HG03342 (cell line): ENCODE measurements at regions not wholly inside any gene's neighbourhood (a gene's known extent, or its start where the extent isn't known, plus 50 kb on each side); places are given as distances from the start of the nearest gene placed in this dataset.

Experiments used
- ATAC-seq: cut with Tn5 transposase; IDR thresholded peaks from one replicate; pipeline ENCODE4 v1.9.1; 2021; ENCODE audit warnings: mild to moderate bottlenecking, moderate library complexity; ENCODE audit not compliant: unreplicated experiment

DNA sequence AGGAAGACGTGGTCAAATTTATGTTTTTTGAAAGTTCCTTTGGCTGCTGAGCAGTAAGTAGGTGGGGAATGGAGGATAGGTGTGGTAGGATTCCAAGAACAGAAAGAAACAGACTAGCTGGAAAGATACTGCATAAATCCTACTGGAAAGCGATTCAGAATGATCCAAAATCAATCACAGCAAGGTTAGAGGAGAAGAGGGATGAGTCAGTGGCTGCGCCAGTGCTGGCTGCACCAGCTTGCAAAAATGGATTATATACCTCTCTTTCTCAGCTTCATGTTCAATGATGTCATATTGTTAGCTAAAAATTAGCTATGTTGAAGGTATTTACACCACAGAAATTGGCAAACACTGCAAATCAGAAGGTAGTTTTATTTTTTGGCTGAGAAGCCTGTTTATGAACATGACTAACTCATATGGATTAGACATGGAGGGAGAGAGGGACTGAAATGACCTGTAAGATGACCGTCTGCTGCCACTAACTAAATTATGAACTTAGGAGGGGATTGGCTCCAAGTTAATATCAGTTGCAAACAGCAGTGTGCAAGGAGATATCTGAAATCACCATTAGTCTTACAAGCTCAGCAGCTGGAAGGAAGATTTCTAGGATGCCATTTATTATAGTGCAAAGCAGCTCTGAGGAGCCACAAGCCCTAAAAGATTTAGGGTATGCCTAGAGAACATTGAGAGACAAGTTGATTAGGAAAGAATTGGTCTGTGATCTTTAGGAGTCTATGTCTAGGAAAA, 405.3 kb downstream of the MID1IP1 start:
- ATAC-seq, result no peak

DNA sequence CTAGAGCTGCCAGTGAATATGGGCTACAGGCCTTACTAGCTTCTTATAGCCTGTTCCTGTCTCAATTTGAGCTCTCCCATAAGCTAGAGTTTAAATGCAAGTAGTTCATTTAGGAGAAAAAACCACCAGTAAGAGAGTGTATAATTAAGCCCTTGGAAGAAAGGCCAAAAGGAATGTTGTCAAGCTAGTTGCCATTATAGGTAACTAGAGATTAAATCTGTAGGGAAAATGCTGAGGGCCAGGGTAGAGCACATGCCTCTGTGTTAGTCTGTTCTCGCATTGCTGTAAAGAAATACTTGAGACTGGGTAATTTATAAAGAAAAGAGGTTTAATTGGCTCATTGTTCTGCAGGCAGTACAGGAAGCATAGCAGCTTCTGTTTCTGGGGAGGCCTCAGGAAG, 410.2 kb downstream of the MID1IP1 start:
- ATAC-seq, result no peak

DNA sequence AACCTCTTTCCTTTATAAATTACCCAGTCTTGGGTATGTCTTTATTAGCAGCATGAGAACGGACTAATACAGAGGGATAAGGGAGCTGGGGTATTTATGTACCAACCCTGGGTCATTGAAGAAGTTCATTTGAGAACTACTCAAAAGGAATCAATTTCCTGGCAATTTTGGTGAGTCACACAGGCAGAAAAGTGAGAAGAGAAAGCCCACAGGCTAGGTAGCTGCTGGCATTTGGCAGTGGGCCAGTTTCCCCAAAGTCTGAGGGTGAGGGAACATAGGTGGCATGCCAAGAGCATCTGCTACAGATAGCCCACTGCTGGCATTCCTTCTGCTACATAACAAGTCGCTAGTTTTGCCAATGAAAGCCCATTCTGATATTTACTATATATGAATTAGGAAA, 411.2 kb downstream of the MID1IP1 start:
- no peak for ATAC-seq

DNA sequence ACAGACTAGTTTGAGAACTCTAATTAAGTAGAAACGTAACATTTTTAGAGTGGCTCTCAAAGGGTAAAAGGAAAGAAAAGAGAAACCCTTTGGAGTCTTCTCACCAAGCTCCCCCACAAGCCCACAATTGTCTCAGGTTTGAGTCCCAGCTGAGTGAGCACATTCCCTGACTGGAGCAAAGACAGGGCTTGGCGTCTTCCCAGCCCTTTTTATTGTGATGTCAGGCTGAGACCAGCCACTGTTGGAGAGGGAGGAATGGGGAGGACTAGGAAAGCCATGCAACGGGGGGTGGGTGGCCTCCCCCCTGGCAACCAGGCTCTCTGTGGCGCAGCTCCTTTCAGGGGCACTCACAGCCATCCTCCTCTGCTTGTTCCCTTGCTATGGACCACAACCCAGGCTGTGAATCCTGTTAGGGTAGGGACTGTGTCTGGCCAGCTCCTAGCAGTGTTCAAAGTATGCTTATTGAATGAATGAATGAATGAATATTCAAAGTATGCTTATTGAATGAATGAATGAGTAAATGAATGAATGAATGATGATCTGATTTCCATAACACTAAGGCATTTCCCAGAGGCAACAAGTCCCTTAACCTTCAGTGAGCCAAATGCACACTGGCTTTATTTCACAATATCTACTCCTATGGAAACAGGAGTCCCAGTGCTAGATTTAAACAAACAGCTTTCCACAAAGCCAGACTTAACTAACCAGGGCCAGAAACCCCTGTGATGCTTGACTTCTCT, 413.3 kb downstream of the MID1IP1 start:
- no peak for ATAC-seq

DNA sequence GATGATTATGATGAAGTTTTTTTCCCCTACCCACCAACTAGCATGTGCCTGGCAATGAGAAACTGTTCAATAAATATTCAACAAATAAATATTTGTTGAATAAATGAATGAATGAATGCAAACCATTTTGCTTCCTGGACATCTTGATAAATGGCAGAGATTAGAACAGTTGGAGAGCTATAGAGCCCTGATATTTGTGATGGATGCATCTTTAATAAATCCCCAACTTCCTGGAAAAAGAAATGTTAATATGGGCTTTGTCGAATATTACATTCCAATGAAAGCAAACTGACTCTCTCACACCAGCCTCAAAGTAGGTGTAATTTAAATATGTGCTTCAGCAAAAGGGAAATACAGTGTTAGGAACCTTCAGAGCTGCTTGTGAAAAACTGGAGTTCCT, 419.7 kb downstream of the MID1IP1 start:
- no peak for ATAC-seq

DNA sequence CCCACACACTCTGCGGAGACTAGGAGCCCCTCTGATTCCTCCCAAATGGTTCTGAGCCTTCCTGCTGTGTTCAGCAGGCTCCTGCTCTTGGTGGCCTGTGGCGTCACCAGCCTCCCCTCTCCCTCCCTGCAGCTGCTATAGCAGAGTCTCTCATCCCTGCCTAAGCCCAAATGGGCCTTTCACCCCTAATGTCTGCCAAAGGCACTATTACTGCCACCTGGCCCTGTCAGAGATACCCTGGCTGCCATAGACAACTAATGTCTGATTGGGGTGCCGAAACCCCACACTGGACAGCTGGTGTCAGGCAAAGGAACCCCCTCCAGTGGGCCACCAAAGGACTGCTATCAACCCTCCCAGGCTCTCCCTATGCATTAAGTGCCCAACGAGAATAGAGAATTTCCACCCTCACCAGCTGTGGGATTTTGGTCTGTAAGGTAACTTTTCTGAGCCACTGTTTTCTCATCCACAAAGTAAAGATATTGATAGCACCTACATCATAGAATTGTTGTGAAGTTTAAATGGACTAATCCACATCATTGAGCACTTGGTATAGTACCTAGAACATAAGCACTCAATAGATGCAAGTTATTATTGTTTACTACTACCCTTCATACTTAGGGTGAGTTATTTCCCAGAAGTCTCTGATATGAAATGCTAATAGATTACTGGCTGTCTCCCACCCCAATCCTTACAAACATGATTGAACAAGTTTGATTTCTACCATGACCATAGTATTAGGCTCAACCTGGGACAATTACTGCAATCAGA, 421.3 kb downstream of the MID1IP1 start:
- no peak for ATAC-seq

DNA sequence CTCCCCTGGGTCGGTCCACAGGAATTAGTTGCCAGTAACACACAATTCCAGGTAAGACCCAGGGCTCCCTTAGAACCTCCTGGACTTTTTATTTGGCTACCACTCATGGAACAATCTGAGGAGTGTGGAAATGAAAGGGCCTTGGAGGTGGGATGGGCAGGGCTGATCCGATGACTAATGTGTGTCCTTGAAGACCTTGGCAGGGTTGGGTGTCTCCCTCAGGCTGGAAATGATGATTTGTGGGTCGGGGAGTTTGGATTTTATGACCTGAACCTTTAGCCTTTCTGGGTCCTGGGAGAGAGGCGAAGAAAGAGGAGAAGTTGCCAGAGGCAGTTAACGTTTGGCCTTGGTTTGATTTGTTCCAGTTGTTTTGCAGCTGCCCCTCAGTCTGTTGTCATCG, 425.0 kb downstream of the MID1IP1 start:
- ATAC-seq, result no peak

DNA sequence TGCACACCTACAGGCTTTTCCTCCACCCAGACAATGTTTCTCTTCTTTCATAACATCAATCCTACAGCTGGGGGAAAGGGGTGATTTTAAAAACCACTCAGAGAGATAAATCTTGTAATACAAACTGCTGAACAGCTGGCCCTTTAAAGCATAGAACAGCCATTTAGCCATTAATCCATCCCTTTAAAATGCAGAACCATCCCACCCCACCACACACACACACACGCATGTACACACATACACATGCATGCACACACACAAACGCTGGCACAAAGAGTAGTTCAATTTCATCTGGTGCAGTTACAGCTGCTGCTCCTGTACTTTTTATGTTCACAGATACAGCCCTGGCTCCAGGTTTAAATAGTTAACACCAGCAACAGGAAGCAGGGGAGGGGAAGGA, 426.1 kb downstream of the MID1IP1 start:
- ATAC-seq, result no peak

DNA sequence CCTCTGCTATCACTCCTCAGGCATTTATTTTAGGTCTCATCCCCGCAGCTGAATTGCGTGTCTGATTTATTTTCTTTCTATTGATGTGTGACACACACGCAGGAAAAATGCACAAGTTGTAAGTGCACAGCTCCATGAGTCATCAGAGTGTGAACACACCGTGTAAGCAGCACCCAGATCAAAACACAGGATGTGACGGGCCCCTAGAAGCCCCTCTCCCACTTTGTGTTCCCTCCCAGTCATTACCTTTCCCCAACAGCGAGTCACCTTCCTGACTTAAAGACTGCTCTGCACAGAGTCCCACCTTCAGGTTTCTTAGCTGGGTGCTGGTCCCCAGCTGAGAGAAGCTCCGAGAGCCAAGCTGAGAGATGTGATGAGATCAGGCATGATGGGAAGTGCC, 436.7 kb downstream of the MID1IP1 start:
- no peak for ATAC-seq

DNA sequence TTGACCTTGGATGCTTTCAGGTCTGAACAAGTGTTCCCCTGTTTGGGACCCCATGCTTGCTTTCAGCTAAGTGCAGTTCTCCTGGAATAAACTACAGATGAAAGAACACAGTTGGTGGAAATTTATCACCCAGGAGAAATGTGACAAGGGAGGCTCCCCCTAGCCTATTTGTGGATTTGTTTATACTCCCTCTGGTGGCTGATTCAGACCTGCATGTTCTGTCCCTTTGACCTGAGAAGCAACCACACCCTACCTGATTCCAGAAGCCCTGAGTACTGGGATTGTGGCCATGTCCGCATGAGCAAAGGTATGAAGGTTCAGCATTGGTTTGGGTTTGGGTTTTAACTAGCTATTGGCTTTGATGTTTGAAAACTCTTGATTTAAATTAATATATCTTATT, 440.9 kb downstream of the MID1IP1 start:
- no peak for ATAC-seq

DNA sequence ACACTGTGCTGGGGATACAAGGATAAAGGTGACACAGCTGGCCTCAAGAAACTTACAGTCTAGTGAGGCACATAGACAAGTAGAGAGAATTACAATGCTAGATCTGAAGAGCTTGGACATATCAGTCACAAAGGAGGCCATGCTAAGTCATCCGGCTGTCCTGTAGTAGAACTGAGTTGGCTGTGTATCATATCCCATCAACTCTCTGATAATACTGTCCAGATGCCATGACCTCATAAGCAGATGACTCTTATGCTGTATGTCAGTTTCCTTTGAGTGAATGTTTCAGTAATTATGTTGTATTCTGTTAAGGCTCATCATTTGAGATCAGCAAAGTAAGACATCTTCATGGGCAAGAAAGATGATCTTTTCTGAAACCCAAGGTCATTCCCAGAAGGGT, 442.9 kb downstream of the MID1IP1 start:
- ATAC-seq, result no peak

DNA sequence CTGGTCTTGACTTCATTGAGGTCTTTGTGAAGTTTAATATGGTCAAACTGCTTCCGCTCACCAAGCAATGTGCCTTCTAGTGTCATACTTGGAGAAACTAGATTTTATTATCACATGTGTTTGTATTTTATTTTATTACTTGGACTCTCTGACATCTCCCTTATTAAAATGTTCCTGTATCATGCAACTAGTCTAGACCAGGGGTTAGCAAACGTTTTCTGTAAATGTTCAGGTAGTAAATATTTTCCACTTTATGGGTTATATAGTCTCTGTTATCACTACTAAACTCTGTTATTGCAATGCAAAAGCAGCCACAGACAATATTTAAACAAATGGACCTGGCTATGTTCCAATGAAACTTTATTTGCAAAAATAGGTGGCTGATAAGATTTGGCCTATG, 443.8 kb downstream of the MID1IP1 start:
- ATAC-seq, result no peak

DNA sequence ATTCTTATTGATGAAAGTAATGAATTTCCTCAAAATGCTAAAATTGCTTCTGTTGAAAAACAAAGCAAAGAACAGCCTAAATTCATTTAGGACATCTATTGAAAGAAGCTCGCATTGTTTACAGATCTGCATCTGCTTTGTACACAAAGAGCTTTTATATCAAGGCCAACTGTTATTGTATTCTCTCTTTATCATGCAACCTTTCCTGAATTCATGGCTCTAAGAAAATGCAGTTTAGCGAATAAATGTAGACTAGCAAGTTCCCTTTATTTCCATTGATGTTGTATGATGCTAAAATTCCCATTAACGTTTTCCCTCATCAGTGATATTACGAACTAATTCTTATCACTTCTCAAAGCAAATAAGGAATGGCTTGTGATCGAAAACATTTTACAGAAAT, 446.3 kb downstream of the MID1IP1 start:
- no peak for ATAC-seq

DNA sequence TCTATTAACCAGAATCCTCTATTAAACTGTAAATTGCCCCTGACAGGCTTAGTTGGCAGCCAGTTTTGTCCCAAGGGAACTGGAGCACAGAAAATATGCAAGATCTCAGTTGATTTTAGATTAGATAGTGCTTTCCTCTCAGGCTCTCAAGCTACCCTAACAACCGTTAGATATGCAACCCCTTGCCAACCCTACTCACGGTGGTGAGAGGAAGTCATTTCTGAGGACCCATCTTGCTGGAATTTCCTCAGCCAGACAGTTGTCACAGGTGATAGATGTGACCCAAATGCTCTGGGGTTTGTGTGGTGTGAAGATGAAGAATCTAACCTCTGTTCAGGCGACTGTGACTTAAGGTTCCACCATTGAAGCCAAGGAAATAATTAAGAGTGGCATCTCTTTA, 447.1 kb downstream of the MID1IP1 start:
- ATAC-seq, result no peak

DNA sequence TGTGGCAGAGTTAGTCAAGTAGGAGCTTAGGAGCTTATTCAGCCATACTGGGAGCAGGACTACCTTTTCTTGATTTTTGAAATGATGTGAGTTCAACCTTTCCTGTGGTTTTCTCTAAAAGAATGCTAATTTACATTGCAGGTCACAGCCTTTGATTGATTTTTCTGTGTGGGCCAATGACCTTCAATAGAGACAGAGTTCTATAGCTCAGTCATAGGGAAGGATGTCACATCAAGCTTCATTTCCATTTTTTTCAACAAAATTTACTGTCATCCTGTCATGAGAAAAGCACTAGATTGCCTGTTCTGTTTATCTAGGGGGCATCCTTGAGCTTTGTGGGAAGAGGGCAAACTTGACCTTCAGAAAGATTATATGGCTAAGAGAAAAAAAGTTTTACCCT, 448.7 kb downstream of the MID1IP1 start:
- no peak for ATAC-seq

DNA sequence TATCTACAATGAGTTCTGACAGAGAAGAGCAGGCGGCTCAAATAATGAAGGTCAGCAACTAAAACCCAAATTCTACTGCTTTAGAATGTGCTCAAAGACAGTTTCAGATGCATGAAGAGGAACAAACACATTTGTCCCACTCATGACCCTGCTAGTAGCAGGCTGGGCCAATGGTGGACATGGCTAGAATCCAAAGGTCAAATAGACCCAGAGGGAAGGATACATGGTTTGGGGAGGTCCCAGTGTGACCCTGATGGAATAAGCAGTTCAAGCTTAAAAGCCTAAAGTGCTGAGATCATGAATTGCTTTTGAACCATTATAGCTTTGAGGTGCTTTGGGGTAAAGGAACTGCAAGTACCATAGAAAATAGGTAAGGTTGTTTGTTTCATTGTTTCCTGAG, 450.7 kb downstream of the MID1IP1 start:
- no peak for ATAC-seq

DNA sequence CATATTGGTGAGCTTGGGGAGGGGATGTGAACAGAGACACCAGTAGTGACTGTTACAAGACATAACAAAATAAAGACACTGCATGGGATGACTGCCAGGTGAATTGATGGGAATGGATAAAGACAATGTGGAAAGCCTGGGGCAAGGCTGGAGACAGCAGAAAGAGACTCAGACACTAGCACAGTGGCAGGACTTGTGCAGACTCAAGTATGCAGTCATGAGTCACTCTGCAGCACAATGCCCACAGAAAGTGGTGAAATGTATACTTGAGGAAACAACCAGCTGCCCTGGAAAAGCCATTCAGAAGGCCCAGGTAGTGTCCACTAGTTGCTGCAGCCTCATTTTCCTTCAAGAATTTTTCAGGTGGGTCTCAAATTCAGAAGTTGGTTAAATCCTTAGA, 452.3 kb downstream of the MID1IP1 start:
- no peak for ATAC-seq

DNA sequence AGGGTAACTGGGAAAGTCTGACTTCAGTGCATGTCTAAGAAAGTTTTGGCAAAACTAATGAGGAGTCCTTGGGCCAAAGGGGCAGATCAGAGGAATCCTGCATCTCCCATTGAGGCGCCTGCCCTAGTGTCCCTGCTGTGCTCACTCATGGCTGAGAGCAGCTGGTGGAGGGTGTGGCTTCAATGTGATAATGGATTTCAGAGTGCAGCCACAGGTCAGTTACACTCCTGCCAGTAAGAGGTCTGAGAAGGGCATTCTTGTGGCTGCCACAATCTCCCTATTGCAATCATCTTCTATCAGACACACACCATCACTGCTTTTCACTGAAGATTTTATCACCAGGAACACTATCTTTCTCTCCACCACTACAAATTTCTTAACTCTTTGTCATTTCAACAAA, 457.1 kb downstream of the MID1IP1 start:
- ATAC-seq, result no peak

DNA sequence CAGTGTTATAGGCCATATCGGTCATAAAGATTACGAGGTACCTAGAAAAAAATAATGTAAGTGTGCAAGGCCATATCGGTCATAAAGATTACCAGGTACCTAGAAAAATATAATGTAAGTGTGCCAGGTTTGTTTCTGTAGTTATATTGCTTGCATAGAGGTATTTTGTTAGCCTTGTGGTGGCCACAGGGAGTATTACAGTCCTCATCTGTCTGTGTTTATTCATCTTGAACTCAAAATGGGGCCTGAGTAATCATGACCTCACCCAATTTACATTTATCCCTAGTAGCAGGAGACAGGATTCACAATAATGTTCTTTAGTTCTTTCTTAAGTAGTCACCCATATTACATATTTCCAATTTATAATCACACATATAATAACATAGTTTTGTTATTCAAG, 459.7 kb downstream of the MID1IP1 start:
- ATAC-seq, result no peak

DNA sequence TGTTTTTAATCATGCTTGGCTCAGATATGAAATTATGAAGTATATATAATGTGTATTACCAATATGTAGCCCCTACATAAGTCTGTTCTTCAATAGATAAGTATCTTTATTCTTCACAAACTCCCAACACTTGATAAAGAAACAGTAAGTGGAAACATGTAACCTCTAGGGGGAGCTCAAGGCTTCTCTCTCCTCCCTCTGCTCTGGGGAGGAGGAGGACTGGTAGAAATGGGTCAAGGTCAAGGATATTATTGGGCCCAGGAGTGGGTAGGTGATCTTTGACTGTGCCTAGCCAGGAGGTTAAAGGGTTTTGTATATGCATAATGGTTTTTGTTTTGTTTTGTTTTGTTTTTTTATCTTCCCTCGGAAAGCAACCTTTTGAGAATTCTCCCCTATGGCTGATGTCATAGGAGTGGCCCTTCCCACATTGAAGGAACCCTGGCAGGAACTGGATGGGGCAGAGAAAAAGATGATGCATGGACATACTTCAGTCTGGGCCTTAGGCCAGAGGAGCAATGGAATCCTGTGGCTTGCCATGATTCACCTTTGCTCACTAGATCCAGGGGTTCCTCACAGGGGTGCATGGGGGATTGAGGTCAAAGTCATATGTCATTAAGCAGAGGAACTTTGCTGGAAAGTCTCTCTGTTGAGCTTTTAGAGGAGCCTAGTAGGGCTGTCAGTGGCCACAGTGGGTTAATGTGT, 460.3 kb downstream of the MID1IP1 start:
- ATAC-seq, result no peak

DNA sequence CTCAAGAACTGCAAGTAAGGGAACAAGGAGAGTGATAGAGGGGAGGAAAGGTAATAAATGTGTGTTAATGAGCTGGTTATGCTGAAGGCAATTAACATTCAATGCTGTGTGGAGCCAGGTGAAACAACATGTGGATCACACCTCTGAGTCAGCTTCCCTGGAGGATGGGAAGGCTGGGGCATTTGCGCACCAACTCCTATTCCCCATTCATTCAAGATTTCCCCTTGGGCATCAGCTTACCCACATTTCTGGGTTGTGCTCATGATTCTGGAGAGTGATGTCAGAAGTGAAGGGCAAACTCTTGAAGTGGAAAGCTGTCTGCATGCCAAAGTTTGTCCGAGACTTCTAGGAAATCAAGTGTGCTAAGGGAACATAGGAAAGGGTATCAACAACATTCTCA, 461.4 kb downstream of the MID1IP1 start:
- no peak for ATAC-seq
